ENCODE measurements at regions not wholly inside any gene's neighbourhood (a gene's known extent, or its start where the extent isn't known, plus 50 kb on each side); places are given as distances from the start of the nearest gene placed in this dataset.

- no peak for TF ChIP-seq CTCF (IDR thresholded peaks at IDR 0.05)
- no peak for TF ChIP-seq POLR2A (IDR thresholded peaks at IDR 0.05)
These were observed 80.7 kb upstream of the NABP1 start for GRCh38 chr2:191597186-191597751.
